B cell (primary cell): ENCODE measurements at regions not wholly inside any gene's neighbourhood (a gene's known extent, or its start where the extent isn't known, plus 50 kb on each side); places are given as distances from the start of the nearest gene placed in this dataset.

ENCODE experiments used
- CTCF ChIP-seq: fragments of 200-600 bp; IDR thresholded peaks from one replicate; pipeline ENCODE4 v1.8.0; 2022; ENCODE audit warnings: antibody characterized with exemption, mild to moderate bottlenecking
- EZH2 ChIP-seq: IDR thresholded peaks from 2 replicates; pipeline ENCODE4 v1.6.1; 2012; ENCODE audit warnings: borderline replicate concordance, low read depth, mild to moderate bottlenecking, moderate library complexity, low read length; ENCODE audit not compliant: insufficient read depth, poor library complexity, severe bottlenecking

DNA sequence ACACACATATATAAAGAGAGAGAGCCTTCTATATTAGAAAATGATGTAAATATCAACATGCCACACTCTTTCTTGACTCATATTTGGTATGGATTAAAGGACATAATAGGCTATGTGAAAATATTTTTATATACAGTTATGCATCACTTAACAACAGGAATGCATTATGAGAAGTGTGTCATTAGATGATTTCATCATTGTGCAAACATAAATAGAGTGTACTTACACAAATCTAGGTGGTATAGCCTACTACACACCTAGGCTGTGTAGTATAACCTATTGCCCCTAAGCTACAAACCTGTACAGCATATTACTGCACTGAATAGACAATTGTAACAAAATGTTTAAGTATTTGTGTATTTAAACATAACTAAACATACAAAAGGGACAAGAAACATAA, 354.8 kb upstream of the CNTNAP5 start:
- no peak for TF ChIP-seq CTCF
- TF ChIP-seq EZH2: no peak
